ENCODE measurements at regions not wholly inside any gene's neighbourhood (a gene's known extent, or its start where the extent isn't known, plus 50 kb on each side); places are given as distances from the start of the nearest gene placed in this dataset.

DNA sequence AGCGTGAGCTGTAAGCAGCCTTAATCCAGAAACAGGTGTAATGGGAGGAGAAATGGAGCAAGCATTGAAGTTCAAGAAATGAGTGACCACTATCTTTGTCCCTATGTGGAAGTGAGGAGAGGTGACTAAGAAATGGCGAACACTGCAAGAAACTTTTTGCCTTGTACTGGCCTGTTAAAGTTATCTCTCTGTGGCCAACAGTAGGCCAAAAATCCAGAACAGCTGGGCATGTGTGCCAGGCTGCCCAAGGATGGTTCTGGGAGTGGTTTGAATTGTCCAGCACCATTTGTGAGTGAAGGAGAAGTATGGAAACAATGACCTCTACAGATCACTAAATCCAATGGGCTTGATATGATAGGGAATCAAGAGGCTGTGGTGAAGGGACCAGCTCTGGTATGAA lies 83.3 kb upstream of the FRMD6 start:
- TF ChIP-seq RBM39 (IDR thresholded peaks at IDR 0.05; ENCODE audit: low read depth, low read length, poor library complexity, severe bottlenecking): no peak
- no peak for TF ChIP-seq NR2C2 (CRISPR knock-in tag; IDR thresholded peaks at IDR 0.05; ENCODE audit: borderline replicate concordance)
- TF ChIP-seq ZNF841 (CRISPR knock-in tag; IDR thresholded peaks at IDR 0.05; ENCODE audit: borderline replicate concordance): no peak
- TF ChIP-seq, protein P1, sequence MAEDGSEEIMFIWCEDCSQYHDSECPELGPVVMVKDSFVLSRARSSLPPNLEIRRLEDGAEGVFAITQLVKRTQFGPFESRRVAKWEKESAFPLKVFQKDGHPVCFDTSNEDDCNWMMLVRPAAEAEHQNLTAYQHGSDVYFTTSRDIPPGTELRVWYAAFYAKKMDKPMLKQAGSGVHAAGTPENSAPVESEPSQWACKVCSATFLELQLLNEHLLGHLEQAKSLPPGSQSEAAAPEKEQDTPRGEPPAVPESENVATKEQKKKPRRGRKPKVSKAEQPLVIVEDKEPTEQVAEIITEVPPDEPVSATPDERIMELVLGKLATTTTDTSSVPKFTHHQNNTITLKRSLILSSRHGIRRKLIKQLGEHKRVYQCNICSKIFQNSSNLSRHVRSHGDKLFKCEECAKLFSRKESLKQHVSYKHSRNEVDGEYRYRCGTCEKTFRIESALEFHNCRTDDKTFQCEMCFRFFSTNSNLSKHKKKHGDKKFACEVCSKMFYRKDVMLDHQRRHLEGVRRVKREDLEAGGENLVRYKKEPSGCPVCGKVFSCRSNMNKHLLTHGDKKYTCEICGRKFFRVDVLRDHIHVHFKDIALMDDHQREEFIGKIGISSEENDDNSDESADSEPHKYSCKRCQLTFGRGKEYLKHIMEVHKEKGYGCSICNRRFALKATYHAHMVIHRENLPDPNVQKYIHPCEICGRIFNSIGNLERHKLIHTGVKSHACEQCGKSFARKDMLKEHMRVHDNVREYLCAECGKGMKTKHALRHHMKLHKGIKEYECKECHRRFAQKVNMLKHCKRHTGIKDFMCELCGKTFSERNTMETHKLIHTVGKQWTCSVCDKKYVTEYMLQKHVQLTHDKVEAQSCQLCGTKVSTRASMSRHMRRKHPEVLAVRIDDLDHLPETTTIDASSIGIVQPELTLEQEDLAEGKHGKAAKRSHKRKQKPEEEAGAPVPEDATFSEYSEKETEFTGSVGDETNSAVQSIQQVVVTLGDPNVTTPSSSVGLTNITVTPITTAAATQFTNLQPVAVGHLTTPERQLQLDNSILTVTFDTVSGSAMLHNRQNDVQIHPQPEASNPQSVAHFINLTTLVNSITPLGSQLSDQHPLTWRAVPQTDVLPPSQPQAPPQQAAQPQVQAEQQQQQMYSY (CRISPR knock-in tag; IDR thresholded peaks at IDR 0.05): no peak
- TF ChIP-seq ZFYVE20 (CRISPR knock-in tag; IDR thresholded peaks at IDR 0.05; ENCODE audit: borderline replicate concordance, low read depth): no peak
- TF ChIP-seq, protein P2, sequence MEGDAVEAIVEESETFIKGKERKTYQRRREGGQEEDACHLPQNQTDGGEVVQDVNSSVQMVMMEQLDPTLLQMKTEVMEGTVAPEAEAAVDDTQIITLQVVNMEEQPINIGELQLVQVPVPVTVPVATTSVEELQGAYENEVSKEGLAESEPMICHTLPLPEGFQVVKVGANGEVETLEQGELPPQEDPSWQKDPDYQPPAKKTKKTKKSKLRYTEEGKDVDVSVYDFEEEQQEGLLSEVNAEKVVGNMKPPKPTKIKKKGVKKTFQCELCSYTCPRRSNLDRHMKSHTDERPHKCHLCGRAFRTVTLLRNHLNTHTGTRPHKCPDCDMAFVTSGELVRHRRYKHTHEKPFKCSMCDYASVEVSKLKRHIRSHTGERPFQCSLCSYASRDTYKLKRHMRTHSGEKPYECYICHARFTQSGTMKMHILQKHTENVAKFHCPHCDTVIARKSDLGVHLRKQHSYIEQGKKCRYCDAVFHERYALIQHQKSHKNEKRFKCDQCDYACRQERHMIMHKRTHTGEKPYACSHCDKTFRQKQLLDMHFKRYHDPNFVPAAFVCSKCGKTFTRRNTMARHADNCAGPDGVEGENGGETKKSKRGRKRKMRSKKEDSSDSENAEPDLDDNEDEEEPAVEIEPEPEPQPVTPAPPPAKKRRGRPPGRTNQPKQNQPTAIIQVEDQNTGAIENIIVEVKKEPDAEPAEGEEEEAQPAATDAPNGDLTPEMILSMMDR (CRISPR knock-in tag; IDR thresholded peaks at IDR 0.05): no peak
- no peak for TF ChIP-seq SAFB2 (CRISPR knock-in tag; IDR thresholded peaks at IDR 0.05; ENCODE audit: borderline replicate concordance, low read depth)
- no peak for TF ChIP-seq POLR2A (IDR thresholded peaks at IDR 0.05; ENCODE audit: insufficient read depth in 1 of 2, low read depth in 2 of 2, low read length in 2 of 2)
- TF ChIP-seq CREB1 (IDR thresholded peaks at IDR 0.05): no peak
- no peak for TF ChIP-seq CREB1 (CRISPR knock-in tag; IDR thresholded peaks at IDR 0.05)
- TF ChIP-seq, protein P3, sequence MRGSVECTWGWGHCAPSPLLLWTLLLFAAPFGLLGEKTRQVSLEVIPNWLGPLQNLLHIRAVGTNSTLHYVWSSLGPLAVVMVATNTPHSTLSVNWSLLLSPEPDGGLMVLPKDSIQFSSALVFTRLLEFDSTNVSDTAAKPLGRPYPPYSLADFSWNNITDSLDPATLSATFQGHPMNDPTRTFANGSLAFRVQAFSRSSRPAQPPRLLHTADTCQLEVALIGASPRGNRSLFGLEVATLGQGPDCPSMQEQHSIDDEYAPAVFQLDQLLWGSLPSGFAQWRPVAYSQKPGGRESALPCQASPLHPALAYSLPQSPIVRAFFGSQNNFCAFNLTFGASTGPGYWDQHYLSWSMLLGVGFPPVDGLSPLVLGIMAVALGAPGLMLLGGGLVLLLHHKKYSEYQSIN (CRISPR knock-in tag; IDR thresholded peaks at IDR 0.05; ENCODE audit: borderline replicate concordance): no peak
- TF ChIP-seq AKAP8 (CRISPR knock-in tag; IDR thresholded peaks at IDR 0.05): no peak

All from HepG2 (cell line).